ENCODE measurements at regions not wholly inside any gene's neighbourhood (a gene's known extent, or its start where the extent isn't known, plus 50 kb on each side); places are given as distances from the start of the nearest gene placed in this dataset.

DNA sequence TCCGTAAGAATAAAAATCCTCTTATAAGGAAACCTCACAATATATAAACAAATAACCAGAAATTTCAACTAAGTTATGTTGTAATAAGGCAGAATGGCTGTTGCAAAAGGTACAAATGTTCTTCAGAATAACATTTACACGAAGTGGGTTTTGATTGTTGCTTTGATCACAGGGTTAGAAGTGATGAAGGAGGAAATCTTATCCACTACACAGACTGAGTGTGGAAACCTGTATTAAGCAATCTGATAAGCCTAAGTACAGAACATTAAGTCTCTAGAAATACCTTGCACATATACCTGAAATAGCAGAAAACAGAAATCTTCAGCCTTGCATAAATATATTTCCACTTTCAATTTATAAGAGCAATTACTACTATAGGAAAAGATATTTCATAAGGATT lies 251.9 kb downstream of the ETV1 start:
- H3K9me2 ChIP-seq (replicated peaks; ENCODE audit: insufficient read depth, low read length): no peaks in the 10 kb centered on the region
- DNase-seq: no peak

DNA sequence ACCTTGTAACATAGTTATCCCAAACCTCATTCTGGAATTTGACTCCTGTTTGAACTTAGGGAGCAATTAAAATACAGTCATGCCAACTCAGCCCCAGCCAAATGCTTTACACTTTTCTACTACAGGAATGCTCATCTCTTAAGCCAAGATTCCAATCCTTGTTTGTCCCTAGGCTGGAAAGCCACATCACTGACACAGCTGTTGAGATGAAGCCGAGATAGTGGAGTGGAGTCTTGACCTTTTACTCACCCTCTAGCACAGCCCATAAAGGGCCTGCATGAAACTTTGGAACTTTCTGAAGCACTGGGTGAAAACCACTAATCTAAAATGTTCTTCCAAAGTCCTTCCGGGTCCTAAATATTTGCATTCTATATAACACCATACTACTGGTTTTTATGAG lies 247.3 kb downstream of the ETV1 start:
- no peaks in the 10 kb centered on the region for H3K27me3 ChIP-seq (replicated peaks; ENCODE audit: insufficient read depth, low read length)
- H3F3A ChIP-seq (ENCODE audit: insufficient read depth, low read length): no peaks in the 10 kb centered on the region
- H3K79me2 ChIP-seq (ENCODE audit: low read length): no peaks in the 10 kb centered on the region
- H3K9me3 ChIP-seq (replicated peaks; ENCODE audit: insufficient read depth, low read length): no peaks in the 10 kb centered on the region
- H4K20me1 ChIP-seq (ENCODE audit: insufficient read depth, low read length): no peaks in the 10 kb centered on the region
- H3K4me2 ChIP-seq (ENCODE audit: low read depth, low read length): no peak overlapping the region
- TF ChIP-seq EZH2 (optimal IDR thresholded peaks at IDR 0.05; ENCODE audit: low read depth, low read length): no peak
- no peak for TF ChIP-seq EZH2phosphoT487 (IDR thresholded peaks at IDR 0.05; ENCODE audit: low read length)
- no peak for TF ChIP-seq CTCF (IDR thresholded peaks at IDR 0.05; ENCODE audit: low read length)
- H3K9me2 ChIP-seq (replicated peaks; ENCODE audit: insufficient read depth, low read length): no peaks in the 10 kb centered on the region
- H3K27ac ChIP-seq (ENCODE audit: low read length): no peak overlapping the region
- H3K4me1 ChIP-seq (ENCODE audit: low read length): no peaks in the 10 kb centered on the region
- no peak overlapping the region for H3K9ac ChIP-seq (ENCODE audit: low read length)
- H3K4me3 ChIP-seq (ENCODE audit: low read length): no peak overlapping the region
- no peaks in the 10 kb centered on the region for H3K36me3 ChIP-seq (replicated peaks; ENCODE audit: insufficient read depth, low read length)
- DNase-seq: no peak
- no peak overlapping the region for H2AFZ ChIP-seq (ENCODE audit: low read length)

More for the DNA sequence above, 251.9 kb downstream of the ETV1 start:
- no peak overlapping the region for H3K27ac ChIP-seq (ENCODE audit: low read length)
- no peaks in the 10 kb centered on the region for H3K9me3 ChIP-seq (replicated peaks; ENCODE audit: insufficient read depth, low read length)
- H3K79me2 ChIP-seq (ENCODE audit: low read length): no peaks in the 10 kb centered on the region
- no peaks in the 10 kb centered on the region for H4K20me1 ChIP-seq (ENCODE audit: insufficient read depth, low read length)
- H3K9ac ChIP-seq (ENCODE audit: low read length): no peak overlapping the region
- TF ChIP-seq EZH2 (optimal IDR thresholded peaks at IDR 0.05; ENCODE audit: low read depth, low read length) (no peak), CTCF (IDR thresholded peaks at IDR 0.05; ENCODE audit: low read length) (no peak), EZH2phosphoT487 (IDR thresholded peaks at IDR 0.05; ENCODE audit: low read length) (no peak)
- H3K36me3 ChIP-seq (replicated peaks; ENCODE audit: insufficient read depth, low read length): no peaks in the 10 kb centered on the region
- no peak overlapping the region for H3K4me2 ChIP-seq (ENCODE audit: low read depth, low read length)
- no peak overlapping the region for H2AFZ ChIP-seq (ENCODE audit: low read length)
- H3K27me3 ChIP-seq (replicated peaks; ENCODE audit: insufficient read depth, low read length): no peaks in the 10 kb centered on the region
- no peaks in the 10 kb centered on the region for H3K4me1 ChIP-seq (ENCODE audit: low read length)
- H3F3A ChIP-seq (ENCODE audit: insufficient read depth, low read length): no peaks in the 10 kb centered on the region
- H3K4me3 ChIP-seq (ENCODE audit: low read length): no peak overlapping the region

GRCh38 chr7:13742811-13743210 lies 246.7 kb downstream of the ETV1 start:
- Histone ChIP-seq H3K4me2 (ENCODE audit: low read depth, low read length) (no peak overlapping the region), H3K9ac (ENCODE audit: low read length) (no peak overlapping the region), H2AFZ (ENCODE audit: low read length) (no peak overlapping the region)

More at GRCh38 chr7:13742811-13743210, 246.7 kb downstream of the ETV1 start:
- peak; percentile 30 for TF ChIP-seq CTCF (IDR thresholded peaks at IDR 0.05; ENCODE audit: low read length)
- TF ChIP-seq EZH2 (optimal IDR thresholded peaks at IDR 0.05; ENCODE audit: low read depth, low read length): no peak
- Histone ChIP-seq H3K79me2 (ENCODE audit: low read length) (no peaks in the 10 kb centered on the region), H3F3A (ENCODE audit: insufficient read depth, low read length) (no peaks in the 10 kb centered on the region), H3K9me3 (replicated peaks; ENCODE audit: insufficient read depth, low read length) (no peaks in the 10 kb centered on the region), H3K4me3 (ENCODE audit: low read length) (no peak overlapping the region), H3K27ac (ENCODE audit: low read length) (no peak overlapping the region), H3K27me3 (replicated peaks; ENCODE audit: insufficient read depth, low read length) (no peaks in the 10 kb centered on the region), H3K9me2 (replicated peaks; ENCODE audit: insufficient read depth, low read length) (no peaks in the 10 kb centered on the region), H3K36me3 (replicated peaks; ENCODE audit: insufficient read depth, low read length) (no peaks in the 10 kb centered on the region), H3K4me1 (ENCODE audit: low read length) (no peaks in the 10 kb centered on the region), H4K20me1 (ENCODE audit: insufficient read depth, low read length) (no peaks in the 10 kb centered on the region)
- DNase-seq: peak; percentile 30
